K562 (cell line): ENCODE measurements at regions not wholly inside any gene's neighbourhood (a gene's known extent, or its start where the extent isn't known, plus 50 kb on each side); places are given as distances from the start of the nearest gene placed in this dataset.

Experiments used
- AFF1 ChIP-seq, 2 experiments: fragments of 450-650 bp; IDR thresholded peaks; 2 replicates each; pipeline ENCODE4 v1.6.1; 2018; ENCODE audit warnings: mild to moderate bottlenecking in 2 of 2, low read depth in 1 of 2; ENCODE audit not compliant: partially characterized antibody in 2 of 2
- MEF2A ChIP-seq: IDR thresholded peaks from 2 replicates; pipeline ENCODE4 v1.6.1; 2011; ENCODE audit warnings: low read depth, mild to moderate bottlenecking, low read length, moderate library complexity; ENCODE audit not compliant: control insufficient read depth
- MEIS2 ChIP-seq: fragments of 450-650 bp; IDR thresholded peaks from 2 replicates; pipeline ENCODE4 v1.6.1; 2014; ENCODE audit warnings: mild to moderate bottlenecking; ENCODE audit not compliant: partially characterized antibody
- NR2C1 ChIP-seq, 2 experiments: fragments of 450-650 bp; IDR thresholded peaks; 2 replicates each; pipeline ENCODE4 v1.6.1; 2017; ENCODE audit warnings: mild to moderate bottlenecking in 2 of 2, antibody characterized with exemption in 1 of 2, inconsistent platforms in 1 of 2, missing compliant biosample characterization in 1 of 2, missing genetic modification characterization in 1 of 2
- PATZ1 ChIP-seq: fragments of 250-450 bp; sonication (Bioruptor Pico); IDR thresholded peaks from 2 replicates; pipeline ENCODE4 v1.5.0; 2020; ENCODE audit warnings: mild to moderate bottlenecking, borderline replicate concordance
- PPARD ChIP-seq: fragments of 250-450 bp; sonication (Bioruptor Pico); IDR thresholded peaks from 2 replicates; pipeline ENCODE4 v1.8.0; 2022; ENCODE audit warnings: inconsistent platforms, mild to moderate bottlenecking, moderate library complexity
- PREB ChIP-seq: sonication (generic); formaldehyde crosslinking; IDR thresholded peaks from 2 replicates; pipeline ENCODE4 v1.8.1; 2023; ENCODE audit warnings: mild to moderate bottlenecking, missing genetic modification reagents
- PTBP1 ChIP-seq: fragments of 200-400 bp; formaldehyde crosslinking; IDR thresholded peaks from 2 replicates; pipeline ENCODE4 v1.6.1; 2017; ENCODE audit warnings: low read depth, low read length
- SMARCB1 ChIP-seq: IDR thresholded peaks from 2 replicates; pipeline ENCODE4 v1.6.1; 2011; ENCODE audit warnings: improper control_type of control experiment, low read depth; ENCODE audit not compliant: insufficient read length
- TBP ChIP-seq: optimal IDR thresholded peaks from 2 replicates; pipeline ENCODE3; 2011; ENCODE audit warnings: low read depth, low read length, improper control_type of control experiment
- TRIM24 ChIP-seq, 2 experiments: fragments of 450-650 bp; IDR thresholded peaks; 2 replicates each; pipeline ENCODE4 v1.6.1; 2016
- TRIM28 ChIP-seq: fragments of 450-650 bp; IDR thresholded peaks from 2 replicates; pipeline ENCODE4 v1.6.1; 2017
- ZBTB17 ChIP-seq: fragments of 450-650 bp; formaldehyde crosslinking; IDR thresholded peaks from 2 replicates; pipeline ENCODE4 v1.4.0; 2020; ENCODE audit warnings: mild to moderate bottlenecking
- ZBTB7A ChIP-seq: IDR thresholded peaks from 2 replicates; pipeline ENCODE4 v1.6.1; 2011; ENCODE audit warnings: low read depth, mild to moderate bottlenecking, low read length, moderate library complexity, borderline replicate concordance; ENCODE audit not compliant: control insufficient read depth
- ZHX1 ChIP-seq: fragments of 150-350 bp; conservative IDR thresholded peaks from 2 replicates; pipeline ENCODE4 v1.6.1; 2014; ENCODE audit warnings: low read length
- ZNF239 ChIP-seq: fragments of 250-450 bp; sonication (Bioruptor Pico); IDR thresholded peaks from 2 replicates; pipeline ENCODE4 v1.4.0; 2020; ENCODE audit warnings: mild to moderate bottlenecking
- ZNF280A ChIP-seq: fragments of 450-650 bp; IDR thresholded peaks from 2 replicates; pipeline ENCODE4 v1.6.1; 2018; ENCODE audit warnings: mild to moderate bottlenecking, low read depth; ENCODE audit not compliant: partially characterized antibody

- TF ChIP-seq AFF1 (IDR thresholded peaks at IDR 0.05; ENCODE audit: low read depth in 1 of 2, partially characterized antibody in 2 of 2): no peak
- TF ChIP-seq TRIM28: peak; percentile 91
- no peak for TF ChIP-seq ZBTB17 (CRISPR knock-in tag)
- TF ChIP-seq PPARD (CRISPR knock-in tag): no peak
- TF ChIP-seq NR2C1 (IDR thresholded peaks at IDR 0.05): no peak
- TF ChIP-seq NR2C1 (tag; IDR thresholded peaks at IDR 0.05): no peak
- TF ChIP-seq PATZ1 (CRISPR knock-in tag): no peak
- no peak for TF ChIP-seq ZBTB7A
- TF ChIP-seq MEIS2: no peak
- no peak for TF ChIP-seq ZHX1
- TF ChIP-seq SMARCB1: no peak
- TF ChIP-seq PREB: no peak
- no peak for TF ChIP-seq MEF2A
- peak; percentile 18 to 55; a peak in 2 of 4 replicates for TF ChIP-seq TRIM24 (IDR thresholded peaks at IDR 0.05)
- no peak for TF ChIP-seq TBP
- TF ChIP-seq ZNF280A: peak; percentile 91
- no peak for TF ChIP-seq ZNF239 (CRISPR knock-in tag)
- no peak for TF ChIP-seq PTBP1
Observed at GRCh38 chr2:85942346-85942957, 53.7 kb upstream of the ST3GAL5 start (continued).
